ENCODE measurements at regions not wholly inside any gene's neighbourhood (a gene's known extent, or its start where the extent isn't known, plus 50 kb on each side); places are given as distances from the start of the nearest gene placed in this dataset.
A peak's percentile ranks its signal among the peaks of the same experiment; 100 is the strongest.
"Not testable (repeated sequence)": the region's sequence is repeated elsewhere in the genome, so short reads cannot be mapped to it uniquely, and the experiment has no call there.

DNA sequence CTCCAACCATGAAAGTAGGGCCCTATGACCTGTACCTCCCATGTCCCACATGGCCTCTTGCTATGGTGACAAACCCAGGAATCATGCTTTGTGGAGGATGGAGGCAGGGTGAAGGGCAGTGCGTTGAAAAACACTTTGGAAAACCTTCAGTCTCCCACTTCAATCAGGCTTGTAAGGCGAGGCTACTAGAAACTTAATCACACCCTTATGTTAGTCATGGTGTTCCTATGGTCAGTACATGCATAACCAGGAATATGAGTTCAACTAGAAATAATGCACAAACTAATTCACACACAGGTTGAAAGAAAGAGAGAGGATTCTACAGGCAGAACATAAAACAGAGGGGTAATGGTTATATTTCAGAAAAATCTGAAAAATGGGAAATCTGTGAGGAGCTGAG is 601.1 kb downstream of the KCTD16 start:
- no peak for DNase-seq

DNA sequence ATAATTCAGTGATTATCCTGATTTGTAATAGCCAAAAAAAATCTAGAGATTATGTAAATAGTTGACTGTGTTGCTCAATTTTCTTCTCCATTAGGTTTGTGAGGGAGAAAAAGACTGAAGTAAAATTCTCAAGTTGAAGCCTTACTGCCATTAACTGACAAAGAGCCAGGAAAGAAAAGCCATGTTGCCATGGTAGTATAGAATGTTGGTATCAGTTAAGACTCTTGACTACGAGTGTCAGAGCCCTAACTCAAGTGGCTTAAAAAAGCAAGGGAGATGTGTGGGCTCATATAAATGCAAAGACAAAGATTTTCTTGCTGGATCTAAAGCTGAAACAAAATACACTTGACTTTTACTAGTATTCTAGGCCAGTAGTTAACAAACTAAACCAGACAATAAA is 571.7 kb downstream of the KCTD16 start:
- no peak for DNase-seq

DNA sequence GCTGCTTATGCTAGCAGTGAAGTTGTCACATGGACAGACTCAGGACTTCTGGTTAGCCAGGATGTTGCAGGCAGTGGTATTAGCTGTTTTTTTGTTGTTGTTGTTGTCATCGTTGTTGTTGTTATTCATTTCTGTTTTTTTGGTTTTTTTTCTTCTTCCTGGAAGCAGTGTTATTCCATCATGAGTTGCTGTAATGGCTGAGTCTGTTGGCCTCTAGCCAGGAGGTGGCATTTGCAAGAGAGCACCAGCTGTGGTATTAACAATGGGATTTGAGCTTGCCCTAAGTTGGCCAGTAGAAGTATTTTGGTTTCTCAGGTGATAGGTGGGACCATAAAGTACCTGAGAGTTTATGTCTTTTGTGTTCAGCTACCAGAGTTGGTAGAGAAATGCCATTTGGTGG is 561.1 kb downstream of the KCTD16 start:
- DNase-seq: no peak

DNA sequence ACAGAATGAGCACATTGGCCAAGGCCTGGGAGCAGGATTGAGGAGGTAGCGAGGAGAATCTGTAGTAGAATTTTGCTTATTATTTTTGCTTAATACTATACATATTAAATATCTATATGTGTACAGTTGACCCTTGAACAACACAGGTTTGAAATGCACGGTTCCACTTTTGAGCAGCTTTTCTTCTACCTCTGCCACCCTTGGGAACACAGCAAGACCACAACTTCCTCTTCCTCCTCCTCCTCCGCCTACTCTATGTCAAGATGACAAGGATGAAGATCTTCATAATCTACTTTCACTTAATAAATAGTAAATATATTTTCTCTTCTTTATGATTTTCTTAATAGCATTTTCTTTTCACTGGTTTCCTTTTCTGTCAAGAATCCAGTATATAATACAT is 541.4 kb downstream of the KCTD16 start:
- DNase-seq: no peak

DNA sequence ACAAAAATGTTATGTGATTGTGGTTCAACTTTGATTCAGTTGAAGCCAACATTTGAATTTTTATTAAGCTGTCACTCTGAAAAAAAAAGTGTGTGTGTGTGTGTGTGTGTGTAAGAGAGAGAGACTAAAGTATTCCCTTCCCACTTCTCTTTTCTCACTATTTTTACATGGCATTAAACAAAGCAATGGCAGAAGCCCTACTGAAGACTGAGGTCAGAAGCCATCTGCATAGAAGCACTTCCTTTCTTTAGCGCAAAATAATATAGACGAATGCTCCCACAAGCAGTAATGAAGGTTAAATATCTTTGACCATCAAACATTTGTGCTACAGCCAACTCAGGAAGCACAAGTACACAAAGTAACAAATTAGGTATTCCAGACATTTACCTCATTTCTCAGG is 540.5 kb downstream of the KCTD16 start:
- DNase-seq: no peak

DNA sequence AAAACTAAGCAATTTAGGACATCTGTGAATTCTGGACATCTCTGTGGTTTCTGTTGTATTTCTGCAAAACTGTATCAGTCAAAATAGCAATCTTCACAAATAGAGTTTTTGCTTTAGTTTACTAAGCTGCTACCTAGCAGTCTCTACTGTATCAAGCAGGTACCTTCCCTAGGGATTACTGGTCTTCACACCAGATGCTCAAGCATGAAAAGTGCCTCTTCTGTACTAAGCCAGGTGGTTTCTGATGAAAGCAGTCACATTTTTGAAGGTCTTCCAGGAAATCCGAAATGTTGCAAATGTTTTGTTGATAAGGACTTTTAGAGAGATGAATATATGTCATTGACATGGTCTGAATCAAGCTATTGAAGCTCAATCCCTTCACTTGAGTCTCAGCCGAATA is 540.0 kb downstream of the KCTD16 start:
- no peak for DNase-seq

GRCh38 chr5:144703776-144704175 is 533.1 kb downstream of the KCTD16 start:
- no peak for DNase-seq

DNA sequence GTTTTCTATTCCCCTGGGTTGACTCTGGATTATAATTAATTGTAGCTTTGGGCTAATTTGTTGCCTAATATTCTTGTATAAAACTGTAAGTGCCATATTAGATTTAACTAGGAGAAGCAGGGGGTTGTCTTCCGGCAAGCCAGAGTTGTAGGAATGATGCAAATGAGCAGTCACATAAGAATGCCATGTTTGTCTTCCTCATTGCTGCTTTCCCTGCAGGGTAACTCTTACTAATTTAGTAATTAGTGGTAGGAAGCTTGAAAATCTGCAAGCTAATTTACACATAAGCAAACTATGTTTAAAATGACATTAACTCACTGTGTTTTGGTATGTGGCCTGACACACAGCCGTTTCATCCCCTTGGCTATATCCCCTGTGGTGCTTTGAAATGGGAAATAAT is 527.8 kb downstream of the KCTD16 start:
- no peak for DNase-seq

GRCh38 chr5:144697847-144698262 is 527.2 kb downstream of the KCTD16 start:
- DNase-seq: no peak

GRCh38 chr5:144691936-144692335 is 521.3 kb downstream of the KCTD16 start:
- no peak for DNase-seq

- DNase-seq: no peak
Observed at GRCh38 chr5:144684899-144685298, 514.2 kb downstream of the KCTD16 start.

DNA sequence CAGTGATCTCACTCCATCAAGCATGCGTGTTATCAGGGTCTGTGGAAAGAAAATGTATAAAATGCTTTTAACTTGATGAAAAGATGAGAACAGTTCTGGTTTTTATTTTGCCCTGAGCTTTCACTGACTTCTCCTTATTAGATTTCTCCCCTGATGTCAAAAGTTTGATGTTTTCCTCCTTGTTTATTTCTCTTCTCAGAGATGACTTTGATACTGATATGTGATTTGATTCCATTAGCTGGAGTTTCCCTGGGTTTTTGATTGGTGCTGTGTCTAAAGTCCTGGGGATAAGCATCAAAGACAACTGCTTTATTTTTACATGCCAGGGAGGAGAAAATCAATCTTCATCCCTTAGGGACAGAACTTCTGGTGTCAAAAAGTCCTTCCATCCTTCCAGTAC is 510.0 kb downstream of the KCTD16 start:
- no peak for DNase-seq

DNA sequence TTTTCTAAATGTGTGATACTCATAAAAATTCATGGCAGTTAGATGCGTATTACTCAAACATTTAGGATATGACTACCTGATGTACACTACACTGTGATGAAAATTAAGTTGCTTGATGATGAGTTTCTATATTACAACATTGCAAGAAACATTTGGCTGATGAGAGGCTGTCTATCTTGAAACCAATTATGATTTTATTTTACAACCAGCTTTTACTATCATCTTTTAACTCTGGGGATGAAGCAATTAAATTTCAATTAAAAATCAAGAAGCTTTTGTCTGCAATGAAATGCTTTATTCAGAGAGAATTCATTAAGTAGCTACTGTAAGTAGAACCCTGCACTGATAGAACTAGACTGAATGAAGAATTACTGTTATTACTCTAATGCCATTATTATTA is 500.4 kb downstream of the KCTD16 start:
- DNase-seq: no peak

GRCh38 chr5:144659634-144660227 is 489.1 kb downstream of the KCTD16 start:
- DNase-seq: no peak

DNA sequence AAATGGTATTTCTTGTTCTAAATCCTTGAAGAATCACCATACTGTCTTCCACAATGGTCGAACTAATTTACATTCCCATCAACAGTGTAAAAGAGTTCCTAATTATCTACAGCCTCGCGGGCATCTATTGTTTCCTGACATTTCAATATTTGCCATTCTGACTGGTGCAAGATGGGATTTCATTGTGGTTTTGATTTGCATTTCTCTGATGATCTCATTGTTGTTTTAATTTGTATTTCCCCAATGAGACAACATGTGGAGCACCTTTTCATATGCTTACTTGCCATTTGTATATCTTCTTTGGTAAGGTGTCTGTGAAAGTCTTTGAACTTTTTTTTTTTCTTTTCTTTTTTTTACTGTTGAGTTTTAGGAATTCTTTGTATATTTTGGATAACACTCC is 473.6 kb downstream of the KCTD16 start:
- DNase-seq: no peak

DNA sequence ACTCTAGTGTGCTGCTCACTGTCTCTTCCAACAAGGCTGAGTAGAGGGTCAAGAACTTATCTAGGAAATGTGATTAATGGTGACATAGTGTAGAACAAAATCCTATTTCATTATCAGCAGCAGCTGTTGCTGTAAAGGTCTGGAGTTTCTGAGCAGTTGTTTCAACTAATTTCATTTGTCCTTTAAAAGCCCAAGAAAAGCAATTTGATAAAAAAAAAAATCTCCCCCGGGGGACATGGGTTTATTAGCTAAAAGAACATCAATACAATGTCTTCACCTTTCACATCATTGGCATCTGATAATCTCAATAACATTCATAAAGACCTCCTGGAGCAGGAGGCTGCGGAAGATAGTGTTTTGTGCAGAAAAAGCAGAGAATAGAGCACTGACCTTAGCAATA is 468.1 kb downstream of the KCTD16 start:
- DNase-seq: no peak

- DNase-seq: no peak
Observed at GRCh38 chr5:144634138-144634537, 463.5 kb downstream of the KCTD16 start.

DNA sequence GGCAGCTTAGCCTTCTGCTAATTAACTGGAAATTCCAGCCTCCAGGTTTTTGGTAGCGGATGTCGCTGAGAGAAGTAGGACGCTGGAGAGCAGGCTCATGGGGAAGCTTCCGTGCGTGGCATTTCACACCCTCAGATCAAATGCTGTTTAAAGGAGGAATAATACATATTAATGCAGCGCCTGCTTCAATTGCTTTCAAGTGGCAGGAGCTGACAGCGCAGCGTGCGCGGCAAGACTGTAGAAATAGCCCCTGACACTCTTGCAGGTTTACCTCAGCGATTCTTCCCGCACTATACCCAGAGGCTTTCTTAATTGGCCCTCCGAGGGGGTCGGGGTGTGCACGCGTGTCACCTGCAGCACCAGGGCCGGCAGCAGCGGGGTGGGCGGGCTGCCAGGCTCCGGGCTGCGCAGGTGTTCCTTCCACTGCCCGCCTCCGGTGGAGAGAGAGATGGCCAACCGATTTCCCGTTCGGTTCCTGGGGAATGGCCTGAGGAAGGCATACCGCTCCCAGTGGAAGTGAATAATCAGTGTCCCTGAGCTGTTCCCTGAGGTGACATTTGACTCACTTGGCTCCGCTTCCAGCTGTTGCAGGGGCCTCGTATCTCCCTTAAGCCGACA is 427.9 kb downstream of the KCTD16 start:
- DNase-seq: peak; percentile 44

DNA sequence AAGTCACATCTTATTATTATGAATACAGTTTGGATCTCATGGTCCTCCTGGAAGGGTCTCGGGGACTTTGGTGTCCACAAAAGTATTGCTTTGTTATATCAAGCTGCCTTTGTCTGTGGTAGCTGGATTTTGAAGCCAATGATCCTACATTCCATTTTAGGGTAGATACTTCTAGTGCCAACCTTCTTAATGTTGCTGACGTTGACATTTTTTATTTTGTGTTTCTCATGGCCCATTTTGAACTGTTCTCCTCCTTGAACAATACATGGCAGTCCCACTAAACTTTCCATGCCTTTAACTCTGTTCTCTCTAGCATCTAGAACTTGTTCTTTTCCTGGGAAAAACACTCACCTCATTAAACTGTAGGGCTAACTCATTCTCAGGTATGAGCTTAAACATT is 425.8 kb downstream of the KCTD16 start:
- no peak for DNase-seq

DNA sequence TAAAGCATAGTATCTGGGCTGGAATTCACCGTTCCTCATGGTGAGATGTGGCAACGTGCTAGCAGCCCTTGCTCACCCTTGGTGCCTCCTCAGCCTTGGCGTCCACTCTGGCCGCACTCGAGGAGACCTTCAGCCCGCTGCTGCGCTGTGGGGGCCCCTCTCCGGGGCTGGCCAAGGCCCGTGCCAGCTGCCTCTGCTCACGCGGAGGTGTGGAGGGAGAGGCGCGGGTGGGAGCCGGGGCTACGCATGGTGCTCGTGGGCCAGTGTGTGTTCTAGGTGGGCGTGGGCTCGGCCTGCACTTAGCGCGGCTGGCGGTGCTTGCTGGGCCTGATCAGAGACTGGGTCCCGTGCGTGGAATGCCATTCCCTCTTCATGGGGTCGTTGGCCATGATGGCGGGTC is 424.2 kb downstream of the KCTD16 start:
- DNase-seq: no peak

GRCh38 chr5:144594234-144594633 is 423.6 kb downstream of the KCTD16 start:
- DNase-seq: not testable (repeated sequence)

DNA sequence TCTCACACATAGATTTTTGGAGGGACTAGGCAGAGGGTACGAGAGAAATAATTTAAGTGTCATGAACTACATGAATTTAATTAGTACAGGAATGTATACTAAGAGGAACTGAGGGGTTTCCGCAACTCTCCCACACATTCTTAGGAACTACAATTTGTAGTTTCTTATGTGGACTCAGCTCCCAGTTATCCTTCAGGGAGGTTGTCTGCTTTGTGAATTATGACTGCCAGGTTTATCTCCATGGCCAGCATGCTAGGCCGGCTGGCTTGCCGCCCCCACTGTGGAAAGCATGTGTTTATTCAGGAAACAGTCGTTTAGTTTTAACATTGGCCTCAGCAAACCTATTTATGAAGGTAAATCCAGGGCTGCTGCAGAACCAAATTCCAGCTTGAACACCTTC is 415.0 kb downstream of the KCTD16 start:
- no peak for DNase-seq

- no peak for DNase-seq
Observed at GRCh38 chr5:144583541-144584449, 413.1 kb downstream of the KCTD16 start.

DNA sequence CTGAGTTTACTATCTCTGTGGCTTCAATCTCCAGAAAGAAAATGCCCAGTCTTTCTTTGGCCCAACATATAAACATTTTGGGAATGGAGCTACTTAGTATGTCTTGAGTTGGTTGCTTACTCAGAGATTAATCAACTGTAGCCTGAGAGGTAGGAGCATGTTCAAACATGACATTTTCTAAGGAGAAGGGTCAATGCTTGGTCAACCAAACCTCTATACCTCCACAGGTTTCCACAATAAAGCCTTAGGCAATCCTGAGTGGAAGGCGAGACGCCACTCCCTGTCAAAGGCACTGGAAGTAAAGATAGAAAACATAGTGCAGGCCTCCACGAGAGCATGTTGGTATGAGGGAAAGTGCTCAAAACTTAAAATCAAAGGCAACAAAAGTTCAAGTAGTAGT is 411.4 kb downstream of the KCTD16 start:
- no peak for DNase-seq

Measured in SHP77 treated with DMSO at 0.1 percent for 48 hours (cell line).